ENCODE measurements at regions not wholly inside any gene's neighbourhood (a gene's known extent, or its start where the extent isn't known, plus 50 kb on each side); places are given as distances from the start of the nearest gene placed in this dataset.

- H3K4me3 ChIP-seq (ENCODE audit: low read depth in 1 of 3, low read length in 3 of 3), result no peak overlapping the region
- H3K27me3 ChIP-seq (ENCODE audit: control insufficient read depth in 4 of 4, insufficient read depth in 4 of 4, low read length in 3 of 4), result no peaks in the 10 kb centered on the region
- H3K4me1 ChIP-seq (ENCODE audit: control insufficient read depth in 4 of 4, insufficient read depth in 4 of 4, low read length in 3 of 4), result no peaks in the 10 kb centered on the region
- 87% methylated on average over 2 of the region's 2 CpGs for WGBS
- TF ChIP-seq HNF4G (IDR thresholded peaks at IDR 0.05) (no peak), CTCF (IDR thresholded peaks at IDR 0.05; ENCODE audit: low read depth, low read length, missing input control) (no peak), HNF4A (conservative IDR thresholded peaks at IDR 0.05) (no peak)
- no peaks in the 10 kb centered on the region for H3K36me3 ChIP-seq (ENCODE audit: control insufficient read depth in 4 of 4, insufficient read depth in 3 of 4, low read depth in 1 of 4, low read length in 3 of 4)
- H3K9ac ChIP-seq (ENCODE audit: low read depth in 1 of 2, low read length in 2 of 2), result no peak overlapping the region
- H3K27ac ChIP-seq (ENCODE audit: low read depth in 1 of 2, low read length in 2 of 2), result no peak overlapping the region
- peaks cover 0 to 3% (median 0%) of the 10 kb centered on the region in 4 donors for H3K9me3 ChIP-seq (ENCODE audit: control insufficient read depth in 4 of 4, low read length in 3 of 4)
- no peak for DNase-seq (ENCODE audit: low spot score)
Observed at GRCh38 chr3:16817197-16817596, 67.6 kb upstream of the PLCL2 start.

- Histone ChIP-seq H3K9ac (ENCODE audit: low read depth in 1 of 2, low read length in 2 of 2) (no peak overlapping the region), H3K4me1 (ENCODE audit: control insufficient read depth in 4 of 4, insufficient read depth in 4 of 4, low read length in 3 of 4) (no peaks in the 10 kb centered on the region), H3K27me3 (ENCODE audit: control insufficient read depth in 4 of 4, insufficient read depth in 4 of 4, low read length in 3 of 4) (no peaks in the 10 kb centered on the region), H3K9me3 (ENCODE audit: control insufficient read depth in 4 of 4, low read length in 3 of 4) (peaks cover 0 to 3% (median 0%) of the 10 kb centered on the region in 4 donors), H3K4me3 (ENCODE audit: low read depth in 1 of 3, low read length in 3 of 3) (no peak overlapping the region), H3K36me3 (ENCODE audit: control insufficient read depth in 4 of 4, insufficient read depth in 3 of 4, low read depth in 1 of 4, low read length in 3 of 4) (no peaks in the 10 kb centered on the region), H3K27ac (ENCODE audit: low read depth in 1 of 2, low read length in 2 of 2) (no peak overlapping the region)
- DNase-seq (ENCODE audit: low spot score), result no peak
- 76% methylated on average over 4 of the region's 4 CpGs for WGBS
- TF ChIP-seq HNF4A (conservative IDR thresholded peaks at IDR 0.05) (no peak), HNF4G (IDR thresholded peaks at IDR 0.05) (no peak), RXRA (IDR thresholded peaks at IDR 0.05) (no peak), EGR1 (IDR thresholded peaks at IDR 0.05; ENCODE audit: low read depth in 2 of 2) (no peak), FOXA2 (IDR thresholded peaks at IDR 0.05) (no peak), ZBTB33 (IDR thresholded peaks at IDR 0.05) (no peak), NR2F2 (IDR thresholded peaks at IDR 0.05) (no peak), YY1 (IDR thresholded peaks at IDR 0.05) (no peak), REST (IDR thresholded peaks at IDR 0.05) (no peak), TAF1 (conservative IDR thresholded peaks at IDR 0.05) (no peak)
Observed at GRCh38 chr3:16818194-16818593, 66.6 kb upstream of the PLCL2 start.

GRCh38 chr3:16818945-16819344, 65.8 kb upstream of the PLCL2 start:
- H3K27ac ChIP-seq (ENCODE audit: low read depth in 1 of 2, low read length in 2 of 2), result no peak overlapping the region
- no peaks in the 10 kb centered on the region for H3K4me1 ChIP-seq (ENCODE audit: control insufficient read depth in 4 of 4, insufficient read depth in 4 of 4, low read length in 3 of 4)
- 85% methylated on average over 1 of the region's 1 CpG for WGBS
- no peak overlapping the region for H3K4me3 ChIP-seq (ENCODE audit: low read depth in 1 of 3, low read length in 3 of 3)
- no peaks in the 10 kb centered on the region for H3K27me3 ChIP-seq (ENCODE audit: control insufficient read depth in 4 of 4, insufficient read depth in 4 of 4, low read length in 3 of 4)
- no peak for DNase-seq (ENCODE audit: low spot score)
- H3K9ac ChIP-seq (ENCODE audit: low read depth in 1 of 2, low read length in 2 of 2), result no peak overlapping the region
- no peaks in the 10 kb centered on the region for H3K36me3 ChIP-seq (ENCODE audit: control insufficient read depth in 4 of 4, insufficient read depth in 3 of 4, low read depth in 1 of 4, low read length in 3 of 4)
- peaks cover 0 to 3% (median 0%) of the 10 kb centered on the region in 4 donors for H3K9me3 ChIP-seq (ENCODE audit: control insufficient read depth in 4 of 4, low read length in 3 of 4)
- no peak for TF ChIP-seq RAD21 (IDR thresholded peaks at IDR 0.05)
- TF ChIP-seq EGR1 (IDR thresholded peaks at IDR 0.05; ENCODE audit: low read depth in 2 of 2), result no peak
- TF ChIP-seq YY1 (IDR thresholded peaks at IDR 0.05), result no peak
- TF ChIP-seq REST (IDR thresholded peaks at IDR 0.05), result no peak
- no peak for TF ChIP-seq NR2F2 (IDR thresholded peaks at IDR 0.05)
- TF ChIP-seq HNF4G (IDR thresholded peaks at IDR 0.05), result no peak
- no peak for TF ChIP-seq MAX (IDR thresholded peaks at IDR 0.05)
- no peak for TF ChIP-seq ATF3 (IDR thresholded peaks at IDR 0.05)

Measured in liver (tissue), 8 donors.